Endothelial cell of umbilical vein (primary cell): ENCODE measurements at regions not wholly inside any gene's neighbourhood (a gene's known extent, or its start where the extent isn't known, plus 50 kb on each side); places are given as distances from the start of the nearest gene placed in this dataset.

ENCODE experiments used
- BruUV-seq: library from RNA; stranded (reverse); fragments of 400-500 nt; replicated peaks from 2 replicates; lab custom pipeline; 2021; lab: Mats Ljungman, UMichigan
- CTCF ChIA-PET: fragments of 300-600, 350-600 bp; sonication (Branson Sonifier 250); formaldehyde crosslinking; loops from one replicate; lab custom pipeline; 2021; ENCODE audit warnings: antibody characterized with exemption, inconsistent platforms; lab: Charles Lee
- POLR2A ChIA-PET: fragments of 300-600, 350-600 bp; sonication (Branson Sonifier 250); formaldehyde crosslinking; loops from one replicate; lab custom pipeline; 2021; ENCODE audit warnings: antibody characterized with exemption, inconsistent platforms; lab: Charles Lee
- DNase-seq: peaks from one replicate; pipeline ENCODE4 v3.0.0-alpha.2; 2011; ENCODE audit warnings: low read depth, low spot score
- FAIRE-seq: peaks from 2 replicates; lab custom pipeline; 2011; peaks lifted over from hg19 to GRCh38; lab: Jason Lieb, UNC
- H2AFZ ChIP-seq: 2 replicates; pipeline ENCODE4 v1.6.0; 2012; ENCODE audit warnings: low read depth, low read length, control low read depth, inconsistent platforms
- H3K27ac ChIP-seq: 2 replicates; pipeline ENCODE4 v1.5.1; 2011; ENCODE audit warnings: low read depth, mild to moderate bottlenecking, control low read depth, low read length, moderate library complexity; ENCODE audit not compliant: insufficient read depth
- H3K27me3 ChIP-seq, 2 experiments: 2 replicates each; pipeline versions ENCODE4 v1.6.0 to v1.6.1; 2011; ENCODE audit warnings: low read length in 2 of 2, mixed read lengths in 1 of 2; ENCODE audit not compliant: control insufficient read depth in 2 of 2, insufficient read depth in 2 of 2
- H3K36me3 ChIP-seq, 2 experiments: 2 replicates in 1 of 2; 3 replicates in 1 of 2; pipeline ENCODE4 v1.5.1; 2011; ENCODE audit warnings: low read length in 2 of 2, mild to moderate bottlenecking in 1 of 2, moderate library complexity in 1 of 2; ENCODE audit not compliant: control insufficient read depth in 2 of 2, insufficient read depth in 2 of 2; ENCODE audit errors: extremely low read depth in 1 of 2
- H3K4me1 ChIP-seq: 3 replicates; pipeline ENCODE4 v1.5.1; 2011; ENCODE audit warnings: mild to moderate bottlenecking, low read length; ENCODE audit not compliant: control insufficient read depth, insufficient read depth; ENCODE audit errors: extremely low read depth
- H3K4me2 ChIP-seq: 2 replicates; pipeline ENCODE4 v1.6.1; 2011; ENCODE audit warnings: low read length, control low read depth, mixed read lengths; ENCODE audit not compliant: insufficient read depth
- H3K4me3 ChIP-seq, 3 experiments: fragments of 200-600 bp in 1 of 3; sonication (generic), shearing (Covaris generic) in 1 of 3; replicated peaks in 1 of 3; 2 replicates each; pipeline ENCODE4 v1.5.1; 2011 to 2016; ENCODE audit warnings: control low read depth in 3 of 3, low read length in 3 of 3, mild to moderate bottlenecking in 2 of 3, inconsistent platforms in 1 of 3, low read depth in 1 of 3, moderate library complexity in 1 of 3; ENCODE audit not compliant: insufficient read depth in 1 of 3
- H3K79me2 ChIP-seq: 2 replicates; pipeline ENCODE4 v1.6.0; 2012; ENCODE audit warnings: low read length, inconsistent platforms; ENCODE audit not compliant: control insufficient read depth, insufficient read depth
- H3K9ac ChIP-seq: replicated peaks from 2 replicates; pipeline ENCODE3; 2011; ENCODE audit warnings: low read length, control low read depth; ENCODE audit not compliant: insufficient read depth; ENCODE audit errors: extremely low read depth
- H3K9me1 ChIP-seq: replicated peaks from 3 replicates; pipeline ENCODE4 v1.6.0; 2011; ENCODE audit warnings: mild to moderate bottlenecking, low read length; ENCODE audit not compliant: control insufficient read depth, insufficient read depth; ENCODE audit errors: extremely low read depth
- H3K9me3 ChIP-seq: replicated peaks from 2 replicates; pipeline ENCODE4 v1.5.1; 2012; ENCODE audit warnings: low read length, inconsistent platforms; ENCODE audit not compliant: control insufficient read depth, insufficient read depth
- H4K20me1 ChIP-seq: replicated peaks from 2 replicates; pipeline ENCODE3; 2011; ENCODE audit warnings: mild to moderate bottlenecking, low read length; ENCODE audit not compliant: control insufficient read depth, insufficient read depth; ENCODE audit errors: extremely low read depth
- EZH2 ChIP-seq: IDR thresholded peaks from 2 replicates; pipeline ENCODE4 v1.6.1; 2012; ENCODE audit warnings: borderline replicate concordance, low read depth, mild to moderate bottlenecking, moderate library complexity, low read length, inconsistent platforms; ENCODE audit not compliant: severe bottlenecking
- FOS ChIP-seq: IDR thresholded peaks from 2 replicates; pipeline ENCODE4 v1.6.1; 2011; ENCODE audit warnings: mild to moderate bottlenecking, low read length, moderate library complexity, borderline replicate concordance; ENCODE audit not compliant: insufficient read depth
- GATA2 ChIP-seq: IDR thresholded peaks from 2 replicates; pipeline ENCODE4 v1.7.0; 2011; ENCODE audit warnings: low read depth, mild to moderate bottlenecking, moderate library complexity, mixed read lengths, low read length; ENCODE audit not compliant: insufficient read length, insufficient read depth
- JUN ChIP-seq: IDR thresholded peaks from 2 replicates; pipeline ENCODE4 v1.6.1; 2011; ENCODE audit warnings: borderline replicate concordance, low read depth; ENCODE audit not compliant: insufficient read length, insufficient read depth
- MYC ChIP-seq: IDR thresholded peaks from one replicate; pipeline ENCODE4 v1.6.1; 2011; ENCODE audit warnings: mild to moderate bottlenecking, low read depth, low read length
- POLR2A ChIP-seq: IDR thresholded peaks from 2 replicates; pipeline ENCODE4 v1.6.1; 2012; ENCODE audit warnings: low read depth, mild to moderate bottlenecking, control low read depth, low read length
- POLR2AphosphoS5 ChIP-seq: IDR thresholded peaks from 2 replicates; pipeline ENCODE4 v1.6.1; 2012; ENCODE audit warnings: low read depth, mild to moderate bottlenecking, control low read depth, low read length, moderate library complexity; ENCODE audit not compliant: insufficient read depth
- dilution Hi-C: fragments of 300-500 bp; cut with MboI; formaldehyde crosslinking; loops from one replicate; pipeline ENCODE4 v1.15.0; 2019; ENCODE audit warnings: low sequenced_read_pairs; ENCODE audit not compliant: extremely low pct_ligation_motif_present
- intact Hi-C: fragments of 100-400 bp; cut with micrococcal nuclease; formaldehyde crosslinking; loops from one replicate; pipeline ENCODE4 v1.10.0; 2022
- TF ChIP-seq, protein P1 (sequence below), 2 donors: IDR thresholded peaks; 1 replicate in 1 of 2; 2 replicates in 1 of 2; pipeline ENCODE4 v1.5.1; 2011; ENCODE audit warnings: low read length in 2 of 2, mild to moderate bottlenecking in 2 of 2, moderate library complexity in 2 of 2, control low read depth in 1 of 2, inconsistent platforms in 1 of 2, low read depth in 1 of 2; ENCODE audit not compliant: insufficient read depth in 1 of 2; ENCODE audit errors: extremely low read depth in 1 of 2
- TF ChIP-seq, protein P2 (sequence below): IDR thresholded peaks from 2 replicates; pipeline ENCODE4 v1.6.1; 2011; ENCODE audit not compliant: insufficient read depth, insufficient read length

DNA sequence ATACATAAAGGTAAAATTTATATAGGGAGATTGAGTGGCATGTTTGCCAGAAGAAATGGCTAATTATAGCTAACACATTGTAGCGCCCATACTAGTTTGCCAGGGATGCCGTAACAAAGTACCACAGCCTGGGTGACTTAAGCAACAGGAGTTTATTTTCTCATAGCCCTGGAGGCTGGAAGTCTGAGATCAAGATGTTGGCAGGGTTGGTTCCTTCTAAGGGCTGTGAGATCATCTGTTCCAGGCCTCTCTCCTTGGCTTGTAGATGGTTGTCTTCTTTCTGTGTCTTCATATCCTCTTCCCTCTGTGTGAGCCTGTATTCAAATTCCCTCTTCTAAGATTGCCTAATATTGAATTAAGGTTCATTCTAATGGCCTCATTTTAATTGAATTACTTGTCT lies 417.5 kb upstream of the OPRM1 start:
- DNase-seq = no peak
- Histone ChIP-seq H3K9ac (no peak overlapping the region), H2AFZ (no peak overlapping the region), H3K36me3 (no peaks in the 10 kb centered on the region), H3K9me3 (no peaks in the 10 kb centered on the region), H3K27me3 (no peaks in the 10 kb centered on the region), H3K4me3 (no peak overlapping the region), H3K79me2 (no peaks in the 10 kb centered on the region), H3K4me1 (peaks cover 3% of the 10 kb centered on the region), H4K20me1 (no peaks in the 10 kb centered on the region), H3K4me2 (no peak overlapping the region), H3K27ac (no peak overlapping the region), H3K9me1 (no peaks in the 10 kb centered on the region)
- ChIA-PET CTCF (no interaction called here), POLR2A (no interaction called here)
- BruUV-seq = no TSS peak
- dilution Hi-C loops = no loop called here
- intact Hi-C loops = no loop called here
- FAIRE-seq = no peak
- TF ChIP-seq EZH2 = no peak
- TF ChIP-seq, protein P1, sequence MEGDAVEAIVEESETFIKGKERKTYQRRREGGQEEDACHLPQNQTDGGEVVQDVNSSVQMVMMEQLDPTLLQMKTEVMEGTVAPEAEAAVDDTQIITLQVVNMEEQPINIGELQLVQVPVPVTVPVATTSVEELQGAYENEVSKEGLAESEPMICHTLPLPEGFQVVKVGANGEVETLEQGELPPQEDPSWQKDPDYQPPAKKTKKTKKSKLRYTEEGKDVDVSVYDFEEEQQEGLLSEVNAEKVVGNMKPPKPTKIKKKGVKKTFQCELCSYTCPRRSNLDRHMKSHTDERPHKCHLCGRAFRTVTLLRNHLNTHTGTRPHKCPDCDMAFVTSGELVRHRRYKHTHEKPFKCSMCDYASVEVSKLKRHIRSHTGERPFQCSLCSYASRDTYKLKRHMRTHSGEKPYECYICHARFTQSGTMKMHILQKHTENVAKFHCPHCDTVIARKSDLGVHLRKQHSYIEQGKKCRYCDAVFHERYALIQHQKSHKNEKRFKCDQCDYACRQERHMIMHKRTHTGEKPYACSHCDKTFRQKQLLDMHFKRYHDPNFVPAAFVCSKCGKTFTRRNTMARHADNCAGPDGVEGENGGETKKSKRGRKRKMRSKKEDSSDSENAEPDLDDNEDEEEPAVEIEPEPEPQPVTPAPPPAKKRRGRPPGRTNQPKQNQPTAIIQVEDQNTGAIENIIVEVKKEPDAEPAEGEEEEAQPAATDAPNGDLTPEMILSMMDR (IDR thresholded peaks at IDR 0.05; ENCODE audit: extremely low read depth in 1 of 2, insufficient read depth in 1 of 2, low read depth in 1 of 2, low read length in 2 of 2) = no peak
- TF ChIP-seq GATA2 = no peak
- TF ChIP-seq MYC = no peak
- TF ChIP-seq JUN = no peak
- TF ChIP-seq FOS = no peak
- TF ChIP-seq POLR2A = no peak
- TF ChIP-seq, protein P2, sequence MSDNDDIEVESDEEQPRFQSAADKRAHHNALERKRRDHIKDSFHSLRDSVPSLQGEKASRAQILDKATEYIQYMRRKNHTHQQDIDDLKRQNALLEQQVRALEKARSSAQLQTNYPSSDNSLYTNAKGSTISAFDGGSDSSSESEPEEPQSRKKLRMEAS = no peak
- no peak for TF ChIP-seq POLR2AphosphoS5
